HG03439 (cell line): ENCODE measurements at regions not wholly inside any gene's neighbourhood (a gene's known extent, or its start where the extent isn't known, plus 50 kb on each side); places are given as distances from the start of the nearest gene placed in this dataset.

Experiments
- ATAC-seq: cut with Tn5 transposase; IDR thresholded peaks from one replicate; pipeline ENCODE4 v1.9.1; 2021; ENCODE audit warnings: mild to moderate bottlenecking, moderate library complexity; ENCODE audit not compliant: unreplicated experiment

GRCh38 chr17:73944366-73944765 lies 259.1 kb upstream of the RPL38 start:
- no peak for ATAC-seq

GRCh38 chr17:73947281-73947965 lies 256.1 kb upstream of the RPL38 start:
- ATAC-seq, result no peak

DNA sequence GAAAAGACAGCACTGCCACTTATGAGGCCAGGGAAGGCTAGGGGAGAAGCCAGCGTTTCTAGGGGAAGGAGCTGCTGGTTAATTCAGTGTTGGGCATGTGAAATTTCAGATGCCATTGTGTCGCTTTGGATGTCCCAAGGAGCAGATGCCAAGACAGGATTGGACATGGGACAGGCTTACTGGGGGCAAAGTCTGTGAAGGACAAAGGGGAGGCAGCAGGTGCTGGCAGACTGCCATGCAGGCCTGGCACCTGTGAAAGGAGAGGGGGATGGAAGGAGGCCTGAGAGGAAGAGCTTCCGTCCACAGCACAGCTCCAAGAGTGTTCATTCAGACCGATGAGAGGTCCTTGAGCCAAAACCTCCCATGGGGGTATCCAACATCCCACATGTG lies 255.5 kb upstream of the RPL38 start:
- no peak for ATAC-seq

DNA sequence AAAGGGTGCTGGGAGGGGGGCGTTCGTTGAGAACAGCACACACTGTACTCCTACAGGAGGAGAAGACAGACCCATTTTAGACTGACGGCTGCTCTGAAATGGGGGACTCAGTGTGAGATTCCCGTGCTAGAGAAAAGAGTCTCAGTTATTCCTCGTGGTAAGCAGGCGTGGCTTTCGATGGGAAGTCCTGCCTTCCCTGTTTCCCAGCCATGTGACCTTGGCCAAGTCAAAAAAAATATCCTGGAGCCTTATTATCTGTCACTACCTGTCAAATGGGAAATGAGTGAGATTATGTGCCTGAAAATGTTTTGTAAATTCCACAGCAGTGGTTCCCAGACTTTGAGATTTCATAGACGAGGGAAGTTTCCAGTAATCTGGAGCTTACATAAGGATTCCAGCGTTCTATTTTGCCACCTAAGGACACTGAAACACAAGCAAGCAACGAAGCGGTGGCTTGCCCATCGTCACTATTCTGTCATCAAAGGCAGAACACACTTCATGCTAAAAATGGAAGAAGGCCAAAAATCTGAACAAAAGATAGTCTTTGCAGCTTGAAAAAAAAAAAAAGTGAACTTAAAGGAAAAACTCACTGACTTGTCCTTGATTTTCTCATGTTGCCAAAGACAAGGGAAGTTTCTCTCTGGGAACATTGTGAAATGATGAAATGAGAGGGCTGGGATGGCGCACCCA lies 253.4 kb upstream of the RPL38 start:
- no peak for ATAC-seq

GRCh38 chr17:73950593-73950914 lies 252.9 kb upstream of the RPL38 start:
- no peak for ATAC-seq

GRCh38 chr17:73952082-73952479 lies 251.4 kb upstream of the RPL38 start:
- ATAC-seq, result no peak

DNA sequence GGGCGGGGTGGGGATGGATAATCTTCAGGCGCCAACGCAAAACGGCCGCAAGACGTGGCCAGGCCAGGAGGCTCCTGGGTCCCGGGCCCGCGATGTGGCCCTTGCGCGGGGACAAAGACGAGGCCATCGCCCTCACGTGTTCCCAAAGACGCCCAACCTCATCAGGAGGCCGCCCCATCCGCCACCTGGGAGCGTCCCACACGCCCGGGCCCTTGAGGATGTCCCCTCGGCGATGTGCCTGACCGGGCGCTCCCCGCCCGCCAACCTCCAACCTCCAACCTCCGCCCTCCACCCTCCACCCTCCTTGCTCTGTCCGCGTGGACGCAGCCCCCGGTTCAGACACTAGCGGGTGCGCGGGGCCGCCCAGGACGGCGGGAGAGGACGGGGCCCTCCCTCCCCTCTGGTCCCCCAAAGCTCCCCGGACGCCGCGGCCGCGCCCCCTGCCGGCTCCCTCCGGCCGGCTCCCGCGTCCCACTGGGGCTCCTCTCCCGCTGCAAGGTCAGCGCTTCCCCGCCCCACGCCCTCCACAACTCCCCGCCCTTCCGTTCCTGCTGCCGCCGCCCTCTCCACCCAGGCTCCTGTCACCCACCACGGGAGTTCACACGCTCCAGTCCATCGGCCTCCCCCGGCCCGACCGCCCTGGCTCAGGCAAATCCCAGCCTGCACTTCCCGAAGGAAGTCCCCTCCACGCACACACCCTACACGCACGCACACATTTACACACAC lies 250.8 kb upstream of the RPL38 start:
- ATAC-seq, result no peak

DNA sequence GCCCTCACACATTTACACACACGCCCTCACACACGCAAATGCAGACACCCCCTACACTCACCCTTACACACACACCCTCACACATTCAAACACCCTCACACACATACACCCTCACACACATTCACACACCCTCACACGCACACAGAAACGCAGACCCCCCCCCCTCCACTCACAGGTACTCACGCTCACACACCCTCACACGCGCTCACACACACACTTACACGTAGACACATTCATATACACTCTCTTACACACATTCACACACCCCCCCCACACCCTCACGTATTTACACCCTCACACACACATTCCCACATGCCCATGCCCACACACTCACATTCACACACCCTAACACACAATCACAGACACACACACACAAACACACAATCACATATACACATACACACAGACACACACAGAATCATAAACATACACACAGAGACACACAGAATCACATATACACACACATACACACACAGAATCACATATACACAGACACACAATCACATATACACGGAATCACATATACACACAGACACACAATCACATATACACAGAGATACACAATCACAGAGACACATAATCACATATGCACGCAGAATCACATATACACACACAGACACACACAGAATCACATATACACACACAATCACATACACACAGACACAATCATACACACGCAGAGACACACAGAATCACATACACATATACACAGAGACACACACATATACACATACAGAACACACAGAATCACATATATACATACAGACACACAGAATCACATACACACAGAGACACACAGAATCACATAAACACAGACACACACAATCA lies 250.1 kb upstream of the RPL38 start:
- ATAC-seq, result no peak

DNA sequence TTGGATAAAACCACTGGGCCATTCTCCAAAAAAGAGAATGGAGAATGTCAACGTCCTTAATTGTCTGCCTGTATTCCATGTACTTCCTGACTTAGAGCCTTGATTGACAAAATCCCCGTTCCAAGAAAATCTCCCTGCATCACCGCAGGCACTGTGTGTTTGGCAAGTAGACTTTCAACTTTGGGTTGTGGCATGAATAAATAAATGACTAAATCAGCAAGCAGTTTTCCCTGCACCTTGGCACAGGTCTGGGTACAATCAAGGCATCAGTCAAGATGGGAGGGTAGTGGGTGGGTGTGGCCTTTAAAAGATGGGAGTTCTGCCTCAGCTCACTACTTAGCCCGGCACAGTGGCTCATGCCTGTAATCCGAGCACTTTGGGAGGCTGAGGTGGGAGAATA lies 248.5 kb upstream of the RPL38 start:
- ATAC-seq, result no peak

DNA sequence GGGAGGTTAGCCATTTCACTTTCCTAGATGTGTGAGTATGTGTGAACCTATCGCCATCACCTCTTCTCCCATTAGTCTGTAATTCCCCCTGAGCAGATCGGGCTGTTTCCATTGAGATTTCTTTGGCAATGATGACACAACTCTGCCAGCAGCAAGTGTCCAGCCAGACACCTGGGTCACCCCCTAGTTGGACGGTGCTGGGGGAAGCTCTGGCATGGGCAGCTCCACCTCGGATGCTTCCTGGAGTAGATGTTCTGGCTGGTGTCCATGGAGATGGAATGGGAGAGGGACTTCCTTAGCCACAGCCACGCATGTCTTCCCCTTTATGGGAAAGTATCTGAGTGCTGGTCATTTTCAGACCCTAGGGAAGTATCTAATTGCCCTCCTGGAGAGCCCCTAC lies 247.9 kb upstream of the RPL38 start:
- ATAC-seq, result no peak

DNA sequence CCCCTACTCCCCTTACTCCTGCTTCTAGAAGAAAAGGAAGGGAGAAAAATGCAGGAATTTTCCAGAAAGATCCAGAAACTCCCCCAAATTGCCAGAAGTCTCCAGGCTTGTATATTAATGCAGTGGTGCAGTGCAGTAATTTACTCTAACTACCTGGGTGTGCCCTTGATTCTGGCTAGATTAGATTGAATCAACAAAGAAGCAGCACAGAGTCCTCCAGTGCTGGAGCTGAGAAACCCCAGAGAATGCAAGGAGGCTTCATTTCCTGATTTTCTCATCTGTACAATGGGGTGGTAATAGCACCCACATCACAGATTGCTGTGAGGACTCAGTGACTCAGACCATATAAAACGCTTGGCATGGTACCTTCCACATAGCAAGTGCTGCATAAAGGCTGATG lies 247.3 kb upstream of the RPL38 start:
- ATAC-seq, result no peak

- no peak for ATAC-seq
These were observed 246.6 kb upstream of the RPL38 start for GRCh38 chr17:73956595-73957465.

- ATAC-seq, result no peak
These were observed 245.9 kb upstream of the RPL38 start for GRCh38 chr17:73957564-73957963.

- no peak for ATAC-seq
These were observed 245.0 kb upstream of the RPL38 start for GRCh38 chr17:73958453-73958852.

DNA sequence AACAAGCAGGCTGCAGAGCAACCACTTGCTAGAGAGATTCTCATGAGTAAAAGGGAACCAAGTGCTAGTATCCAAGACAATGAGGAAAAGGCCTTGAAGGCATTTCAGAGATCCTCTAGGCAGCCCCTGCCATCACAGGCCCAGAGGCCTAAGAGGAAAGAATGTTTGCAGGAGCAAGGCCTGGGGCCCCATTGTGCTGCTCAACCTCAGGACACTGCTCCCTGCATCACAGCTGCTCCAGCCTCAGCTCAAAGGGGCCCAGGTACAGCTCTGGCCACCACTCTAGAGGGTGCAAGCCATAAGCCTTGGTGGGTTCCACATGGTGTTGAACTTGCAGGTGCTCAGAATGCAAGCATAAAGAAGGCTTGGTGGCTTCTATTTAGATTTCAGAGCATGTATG lies 243.0 kb upstream of the RPL38 start:
- ATAC-seq, result no peak

DNA sequence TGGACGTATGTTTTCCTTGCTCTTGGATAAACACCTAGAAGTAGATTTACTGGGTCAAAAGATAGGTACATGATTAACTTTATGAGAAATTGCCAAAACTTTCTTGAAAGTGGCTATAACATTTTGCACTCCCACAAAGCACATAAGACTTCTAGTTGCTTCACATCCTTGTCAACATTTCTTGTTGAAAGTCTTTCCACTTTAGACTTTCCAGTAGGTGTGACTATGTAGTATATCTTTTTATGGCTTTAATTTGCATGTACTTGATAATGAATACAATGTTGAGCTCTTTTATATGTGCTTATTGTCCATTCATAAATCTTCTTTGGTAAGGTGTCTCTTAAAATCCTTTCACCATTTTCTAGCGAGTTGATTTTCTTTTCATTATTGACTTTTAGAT lies 241.2 kb upstream of the RPL38 start:
- no peak for ATAC-seq

- ATAC-seq, result no peak
These were observed 234.8 kb upstream of the RPL38 start for GRCh38 chr17:73968680-73969079.

- ATAC-seq, result no peak
These were observed 233.5 kb upstream of the RPL38 start for GRCh38 chr17:73969956-73970355.

DNA sequence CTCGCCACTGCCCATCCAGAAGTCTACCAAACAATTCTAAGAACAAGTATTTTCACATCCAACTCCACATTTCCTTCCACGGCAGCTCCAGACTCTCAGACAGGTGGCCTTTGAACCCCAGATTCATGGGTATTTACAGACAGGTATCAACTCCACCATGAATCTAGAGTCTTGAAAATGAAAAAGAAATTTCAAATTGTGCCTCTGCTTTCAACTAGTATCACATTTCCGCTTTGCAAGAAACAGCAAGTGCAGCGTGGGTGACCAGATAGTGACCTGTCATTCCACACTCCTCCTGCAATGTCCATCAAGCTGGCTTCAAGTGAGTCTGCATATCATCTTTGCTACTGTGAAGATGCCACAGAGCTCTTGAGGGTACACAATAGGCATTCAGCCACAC lies 232.4 kb upstream of the RPL38 start:
- ATAC-seq, result no peak

DNA sequence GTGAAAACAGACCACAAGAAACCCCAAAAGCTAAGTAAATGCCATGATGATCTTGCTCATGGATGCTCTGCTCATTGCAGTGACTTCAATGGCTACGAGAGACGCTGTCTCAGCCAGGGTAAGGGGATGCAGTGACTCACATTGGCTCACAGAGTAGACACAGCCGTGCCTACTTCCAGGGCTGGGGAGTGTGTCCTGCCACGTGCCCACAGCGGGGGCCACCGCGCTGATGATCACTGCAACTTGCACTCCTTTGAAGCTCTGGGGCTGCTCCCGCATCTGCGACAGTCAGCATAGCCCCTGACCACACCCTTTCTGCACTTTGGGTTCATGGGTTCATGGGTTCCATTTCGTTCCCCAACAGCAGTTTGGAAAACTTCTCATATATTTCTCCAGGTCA lies 231.4 kb upstream of the RPL38 start:
- no peak for ATAC-seq

- no peak for ATAC-seq
These were observed 230.6 kb upstream of the RPL38 start for GRCh38 chr17:73972901-73973300.
